HepG2 (cell line): ENCODE measurements at regions not wholly inside any gene's neighbourhood (a gene's known extent, or its start where the extent isn't known, plus 50 kb on each side); places are given as distances from the start of the nearest gene placed in this dataset.

ENCODE experiments used
- ATAC-seq: fragments of 200-7000 bp; cut with Tn5 transposase; 3 replicates; pipeline ENCODE4 v1.9.1; 2020; ENCODE audit warnings: mild to moderate bottlenecking, moderate library complexity
- BruUV-seq: library from RNA; stranded (reverse); fragments of 400-500 nt; replicated peaks from 2 replicates; lab custom pipeline; 2021; lab: Mats Ljungman, UMichigan
- CTCF ChIA-PET: fragments of 300-600 bp; formaldehyde crosslinking; extraction: SDS; loops from one replicate; lab custom pipeline; 2021; ENCODE audit warnings: low total read pairs, inconsistent platforms, low intra/inter-chr PET ratio; lab: Yijun Ruan, JAX
- POLR2A ChIA-PET: fragments of 350-600 bp; sonication (Branson Sonifier 250); formaldehyde crosslinking; loops from one replicate; lab custom pipeline; 2020; ENCODE audit warnings: antibody characterized with exemption, inconsistent platforms; lab: Yijun Ruan, JAX
- DNase-seq: peaks from one replicate; pipeline ENCODE4 v3.0.0-alpha.2; 2015; ENCODE audit warnings: low spot score
- FAIRE-seq: peaks from 3 replicates; lab custom pipeline; 2011; peaks lifted over from hg19 to GRCh38; lab: Jason Lieb, UNC
- H2AFZ ChIP-seq: one replicate; pipeline ENCODE4 v1.6.1; 2011; ENCODE audit warnings: low read length, inconsistent platforms
- H3K27ac ChIP-seq: fragments of 300-600 bp; 3 replicates; pipeline ENCODE4 v1.8.0; 2011; ENCODE audit warnings: mixed run types, mild to moderate bottlenecking, mixed read lengths, low read length, inconsistent platforms; ENCODE audit not compliant: insufficient read depth; ENCODE audit errors: extremely low read length
- H3K27me3 ChIP-seq, 2 experiments: fragments of 200-600 bp in 1 of 2; 2 replicates in 1 of 2; 3 replicates in 1 of 2; pipeline versions ENCODE4 v1.6.0 to v1.8.0; 2011; ENCODE audit warnings: low read length in 2 of 2, mild to moderate bottlenecking in 2 of 2, moderate library complexity in 2 of 2, inconsistent platforms in 1 of 2; ENCODE audit not compliant: insufficient read depth in 2 of 2, control insufficient read depth in 1 of 2
- H3K36me3 ChIP-seq, 2 experiments: fragments of 200-600 bp in 1 of 2; replicated peaks in 1 of 2; 2 replicates in 1 of 2; 3 replicates in 1 of 2; pipeline versions ENCODE4 v1.5.1 to v1.8.0; 2011; ENCODE audit warnings: low read length in 2 of 2, inconsistent platforms in 1 of 2; ENCODE audit not compliant: insufficient read depth in 2 of 2, control insufficient read depth in 1 of 2
- H3K4me1 ChIP-seq: 2 replicates; pipeline ENCODE4 v1.5.1; 2012; ENCODE audit warnings: low read length, inconsistent platforms; ENCODE audit not compliant: insufficient read depth
- H3K4me2 ChIP-seq: 2 replicates; pipeline ENCODE4 v1.6.0; 2011; ENCODE audit warnings: low read depth, low read length, inconsistent platforms
- H3K4me3 ChIP-seq, 3 experiments: fragments of 200-600 bp in 1 of 3; sonication (generic), shearing (Covaris generic) in 1 of 3; replicated peaks in 1 of 3; 2 replicates each; pipeline ENCODE4 v1.5.1; 2011 to 2016; ENCODE audit warnings: low read length in 3 of 3, inconsistent platforms in 2 of 3, low read depth in 2 of 3, mild to moderate bottlenecking in 2 of 3, control low read depth in 1 of 3, mixed read lengths in 1 of 3; ENCODE audit not compliant: insufficient read depth in 1 of 3
- H3K79me2 ChIP-seq: one replicate; pipeline ENCODE4 v1.6.1; 2011; ENCODE audit warnings: low read length, inconsistent platforms; ENCODE audit not compliant: insufficient read depth
- H3K9ac ChIP-seq: 2 replicates; pipeline ENCODE4 v1.6.0; 2011; ENCODE audit warnings: mild to moderate bottlenecking, low read depth, low read length, inconsistent platforms; ENCODE audit not compliant: insufficient read depth
- H3K9me3 ChIP-seq: 2 replicates; pipeline ENCODE4 v1.5.1; 2012; ENCODE audit warnings: mild to moderate bottlenecking, low read length
- H4K20me1 ChIP-seq: 2 replicates; pipeline ENCODE4 v1.6.0; 2011; ENCODE audit warnings: inconsistent platforms, mild to moderate bottlenecking, low read length, moderate library complexity; ENCODE audit not compliant: insufficient read depth
- BORCS8-MEF2B ChIP-seq: sonication (generic); formaldehyde crosslinking; IDR thresholded peaks from 2 replicates; pipeline ENCODE4 v1.8.0; 2022; ENCODE audit warnings: mild to moderate bottlenecking, missing genetic modification reagents
- CBX1 ChIP-seq: IDR thresholded peaks from one replicate; pipeline ENCODE4 v1.6.1; 2016; ENCODE audit warnings: antibody characterized with exemption, low read depth
- PITX1 ChIP-seq: sonication (generic); formaldehyde crosslinking; IDR thresholded peaks from 2 replicates; pipeline ENCODE4 v1.5.1; 2020; ENCODE audit warnings: mild to moderate bottlenecking, missing genetic modification reagents
- TEAD3 ChIP-seq: optimal IDR thresholded peaks from 2 replicates; pipeline ENCODE3; 2016; ENCODE audit warnings: borderline replicate concordance
- ZNF136 ChIP-seq: sonication (generic); formaldehyde crosslinking; IDR thresholded peaks from 2 replicates; pipeline ENCODE4 v1.8.1; 2022; ENCODE audit warnings: low read depth, mild to moderate bottlenecking, moderate library complexity, missing genetic modification reagents
- ZNF441 ChIP-seq: sonication (generic); formaldehyde crosslinking; IDR thresholded peaks from 2 replicates; pipeline ENCODE4 v1.7.0; 2021; ENCODE audit warnings: missing genetic modification reagents, borderline replicate concordance
- ZNF616 ChIP-seq: sonication (generic); formaldehyde crosslinking; IDR thresholded peaks from 2 replicates; pipeline ENCODE4 v1.5.0; 2020; ENCODE audit warnings: low read depth, mild to moderate bottlenecking, missing genetic modification reagents
- ZNF678 ChIP-seq: sonication (generic); formaldehyde crosslinking; IDR thresholded peaks from 2 replicates; pipeline ENCODE4 v1.4.0; 2020; ENCODE audit warnings: mild to moderate bottlenecking, missing genetic modification reagents
- ZNF777 ChIP-seq: sonication (generic); formaldehyde crosslinking; IDR thresholded peaks from 2 replicates; pipeline ENCODE4 v1.4.0; 2020; ENCODE audit warnings: missing genetic modification reagents
- WGBS: methylation state at CpG from one replicate; pipeline ENCODE4 v1.1.6; 2017; ENCODE audit warnings: low lambda C conversion rate; 5-methylcytosine and 5-hydroxymethylcytosine counted together
- in situ Hi-C: cut with HindIII; loops from 2 replicates; pipeline ENCODE4 v1.10.0; 2017; ENCODE audit warnings: low pct_unique_long_range_greater_than_20kb; ENCODE audit not compliant: extremely low pct_ligation_motif_present
- intact Hi-C: fragments of 100-400 bp; cut with micrococcal nuclease; formaldehyde crosslinking; loops from one replicate; pipeline ENCODE4 v1.10.0; 2022; ENCODE audit not compliant: unreplicated experiment
- TF ChIP-seq, protein P1 (sequence below): sonication (generic); formaldehyde crosslinking; conservative IDR thresholded peaks from 2 replicates; pipeline ENCODE4 v1.8.0; 2022; ENCODE audit warnings: missing genetic modification reagents
- TF ChIP-seq, protein P2 (sequence below): sonication (generic); formaldehyde crosslinking; IDR thresholded peaks from 2 replicates; pipeline ENCODE4 v1.8.0; 2022; ENCODE audit warnings: mild to moderate bottlenecking, missing genetic modification reagents, borderline replicate concordance

DNA sequence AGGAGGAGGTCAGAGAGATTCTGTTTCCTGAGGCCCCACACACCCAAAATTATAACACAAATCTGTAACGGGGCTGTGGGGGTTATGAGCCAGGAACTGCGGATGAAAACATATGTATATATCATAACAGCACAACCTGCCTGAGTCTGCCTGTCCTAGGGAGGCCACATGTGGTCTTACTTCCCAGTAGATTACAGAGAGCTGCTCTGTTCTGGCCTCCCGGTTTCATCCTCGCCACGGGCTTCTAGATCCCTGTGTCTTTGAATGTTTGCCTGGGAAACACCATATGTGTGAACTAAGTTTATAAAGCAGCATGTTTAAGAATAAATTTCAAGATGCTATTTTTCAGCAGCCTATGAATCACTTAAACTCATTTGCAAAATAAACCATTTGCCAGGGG lies 124.0 kb downstream of the TMEM200C start (continued):
- TF ChIP-seq ZNF777 (CRISPR knock-in tag) (no peak), ZNF616 (no peak)
- TF ChIP-seq, protein P1, sequence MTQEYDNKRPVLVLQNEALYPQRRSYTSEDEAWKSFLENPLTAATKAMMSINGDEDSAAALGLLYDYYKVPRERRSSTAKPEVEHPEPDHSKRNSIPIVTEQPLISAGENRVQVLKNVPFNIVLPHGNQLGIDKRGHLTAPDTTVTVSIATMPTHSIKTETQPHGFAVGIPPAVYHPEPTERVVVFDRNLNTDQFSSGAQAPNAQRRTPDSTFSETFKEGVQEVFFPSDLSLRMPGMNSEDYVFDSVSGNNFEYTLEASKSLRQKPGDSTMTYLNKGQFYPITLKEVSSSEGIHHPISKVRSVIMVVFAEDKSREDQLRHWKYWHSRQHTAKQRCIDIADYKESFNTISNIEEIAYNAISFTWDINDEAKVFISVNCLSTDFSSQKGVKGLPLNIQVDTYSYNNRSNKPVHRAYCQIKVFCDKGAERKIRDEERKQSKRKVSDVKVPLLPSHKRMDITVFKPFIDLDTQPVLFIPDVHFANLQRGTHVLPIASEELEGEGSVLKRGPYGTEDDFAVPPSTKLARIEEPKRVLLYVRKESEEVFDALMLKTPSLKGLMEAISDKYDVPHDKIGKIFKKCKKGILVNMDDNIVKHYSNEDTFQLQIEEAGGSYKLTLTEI (CRISPR knock-in tag) = no peak

DNA sequence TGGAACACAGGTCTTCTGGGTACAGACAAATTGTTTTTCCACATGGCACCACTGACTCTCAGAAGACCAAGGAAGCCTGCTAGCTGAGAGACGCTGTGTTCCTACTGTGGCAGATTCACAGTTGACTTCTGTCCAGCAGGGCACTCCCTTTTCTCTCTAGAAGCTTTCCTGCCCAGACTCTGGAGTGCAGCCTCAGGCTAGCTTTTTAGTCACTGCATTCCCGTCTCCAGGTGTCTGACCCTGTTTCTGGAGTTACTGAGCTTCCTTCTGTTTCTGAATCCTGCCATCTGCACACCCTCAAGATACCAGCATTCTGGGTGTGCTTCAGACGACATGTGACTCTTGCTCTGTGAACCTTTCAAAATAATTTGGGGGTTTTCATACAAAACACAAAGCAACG lies 125.1 kb downstream of the TMEM200C start:
- ChIA-PET CTCF (no interaction called here), POLR2A (no interaction called here)
- no peaks in the 10 kb centered on the region for H4K20me1 ChIP-seq
- H3K36me3 ChIP-seq = no peaks in the 10 kb centered on the region
- FAIRE-seq (no peak), ATAC-seq (no peak), DNase-seq (no peak)
- peaks cover 0 to 16% of the 10 kb centered on the region in 2 experiments; a peak in 2 of 5 replicates for H3K27me3 ChIP-seq
- BruUV-seq = no TSS peak
- no peak overlapping the region for H3K9ac ChIP-seq
- TF ChIP-seq ZNF136 = no peak
- no peak for TF ChIP-seq BORCS8-MEF2B
- TF ChIP-seq ZNF678 (CRISPR knock-in tag) = no peak
- no peaks in the 10 kb centered on the region for H3K79me2 ChIP-seq
- H3K4me1 ChIP-seq = no peaks in the 10 kb centered on the region
- intact Hi-C loops = no loop called here
- WGBS = 0% methylated on average over 4 of the region's 4 CpGs
- H3K9me3 ChIP-seq = no peaks in the 10 kb centered on the region
- H3K27ac ChIP-seq = no peak overlapping the region
- no peak overlapping the region for H3K4me3 ChIP-seq
- no peak overlapping the region for H3K4me2 ChIP-seq
- H2AFZ ChIP-seq = no peak overlapping the region
- in situ Hi-C loops = no loop called here

DNA sequence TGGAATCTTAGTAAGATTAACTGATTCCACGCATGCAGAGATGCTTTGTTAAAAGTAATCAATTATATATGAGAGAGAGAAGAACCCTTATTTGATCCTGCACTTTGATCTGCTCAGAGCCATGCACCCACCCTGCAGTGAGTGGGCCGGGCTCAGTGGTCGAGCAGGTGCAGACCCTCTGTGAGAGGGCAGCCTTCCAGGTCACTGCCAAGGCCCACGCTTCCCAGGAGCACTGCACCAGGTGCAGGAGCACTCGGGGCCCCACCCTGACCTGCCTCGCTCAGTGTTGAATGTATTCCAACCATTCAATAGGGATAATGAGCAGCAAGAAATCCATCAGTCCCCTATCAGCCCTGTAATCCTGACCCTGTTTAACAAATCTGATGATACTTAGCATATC lies 126.9 kb downstream of the TMEM200C start:
- ATAC-seq (no peak), DNase-seq (no peak), FAIRE-seq (no peak)
- CTCF ChIA-PET = no interaction called here
- Histone ChIP-seq H3K9me3 (no peaks in the 10 kb centered on the region), H3K27ac (no peak overlapping the region), H3K27me3 (peaks cover 0 to 16% of the 10 kb centered on the region in 2 experiments; a peak in 2 of 5 replicates), H3K4me3 (no peak overlapping the region), H3K4me2 (no peak overlapping the region), H2AFZ (no peak overlapping the region), H4K20me1 (no peaks in the 10 kb centered on the region), H3K79me2 (no peaks in the 10 kb centered on the region), H3K4me1 (no peaks in the 10 kb centered on the region), H3K9ac (no peak overlapping the region), H3K36me3 (no peaks in the 10 kb centered on the region)
- TF ChIP-seq, protein P2, sequence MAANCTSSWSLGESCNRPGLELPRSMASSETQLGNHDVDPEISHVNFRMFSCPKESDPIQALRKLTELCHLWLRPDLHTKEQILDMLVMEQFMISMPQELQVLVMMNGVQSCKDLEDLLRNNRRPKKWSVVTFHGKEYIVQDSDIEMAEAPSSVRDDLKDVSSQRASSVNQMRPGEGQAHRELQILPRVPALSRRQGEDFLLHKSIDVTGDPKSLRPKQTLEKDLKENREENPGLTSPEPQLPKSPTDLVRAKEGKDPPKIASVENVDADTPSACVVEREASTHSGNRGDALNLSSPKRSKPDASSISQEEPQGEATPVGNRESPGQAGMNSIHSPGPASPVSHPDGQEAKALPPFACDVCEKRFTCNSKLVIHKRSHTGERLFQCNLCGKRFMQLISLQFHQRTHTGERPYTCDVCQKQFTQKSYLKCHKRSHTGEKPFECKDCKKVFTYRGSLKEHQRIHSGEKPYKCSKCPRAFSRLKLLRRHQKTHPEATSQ (CRISPR knock-in tag) = no peak
- no peak for TF ChIP-seq PITX1
- no peak for TF ChIP-seq ZNF441 (CRISPR knock-in tag)
- TF ChIP-seq CBX1 = no peak
- no peak for TF ChIP-seq TEAD3 (CRISPR knock-in tag)
- intact Hi-C loops = no loop called here
- POLR2A ChIA-PET = no interaction called here
- in situ Hi-C loops = no loop called here
- BruUV-seq = no TSS peak
- 8% methylated on average over 4 of the region's 6 CpGs for WGBS
